Activated naive CD4-positive, alpha-beta T cell treated with anti-CD3 and anti-CD28 coated beads, Interleukin-2, amount 10 ng/mL, durations not matched to agents 7 days and 5 days (primary cell): ENCODE measurements at regions not wholly inside any gene's neighbourhood (a gene's known extent, or its start where the extent isn't known, plus 50 kb on each side); places are given as distances from the start of the nearest gene placed in this dataset.

Experiments
- CTCF ChIA-PET: fragments of 350-600 bp; sonication (Branson Sonifier 250); formaldehyde crosslinking; loops from one replicate; lab custom pipeline; 2021; ENCODE audit warnings: antibody characterized with exemption; lab: Charles Lee
- DNase-seq: peaks from one replicate; pipeline ENCODE4 v3.0.0-alpha.2; 2020
- H3K27ac Mint-ChIP-seq: one replicate; pipeline ENCODE4 v1.8.0; 2021; ENCODE audit warnings: mild to moderate bottlenecking, moderate library complexity, mixed read lengths
- H3K27me3 Mint-ChIP-seq: one replicate; pipeline ENCODE4 v1.8.0; 2021; ENCODE audit warnings: mild to moderate bottlenecking, mixed read lengths
- H3K36me3 Mint-ChIP-seq: one replicate; pipeline ENCODE4 v1.8.0; 2021; ENCODE audit warnings: mixed read lengths
- H3K4me1 Mint-ChIP-seq: one replicate; pipeline ENCODE4 v1.8.0; 2021; ENCODE audit warnings: mixed read lengths
- H3K4me3 Mint-ChIP-seq: one replicate; pipeline ENCODE4 v1.8.0; 2021; ENCODE audit warnings: mild to moderate bottlenecking, moderate library complexity, mixed read lengths
- H3K9me3 Mint-ChIP-seq: one replicate; pipeline ENCODE4 v1.8.0; 2021; ENCODE audit warnings: mixed read lengths

GRCh38 chr5:152501294-152501693 is 96.2 kb upstream of the NMUR2 start:
- no peak overlapping the region for H3K4me3 Mint-ChIP-seq

GRCh38 chr5:152503206-152503605 is 98.1 kb upstream of the NMUR2 start:
- no peak for DNase-seq
- no peaks in the 10 kb centered on the region for H3K9me3 Mint-ChIP-seq
- CTCF ChIA-PET: no interaction called here
- no peaks in the 10 kb centered on the region for H3K36me3 Mint-ChIP-seq
- H3K27ac Mint-ChIP-seq: no peak overlapping the region
- H3K4me3 Mint-ChIP-seq: no peak overlapping the region
- no peaks in the 10 kb centered on the region for H3K4me1 Mint-ChIP-seq
- H3K27me3 Mint-ChIP-seq: peaks cover 4% of the 10 kb centered on the region

More at GRCh38 chr5:152501294-152501693, 96.2 kb upstream of the NMUR2 start:
- no peak overlapping the region for H3K27ac Mint-ChIP-seq
- DNase-seq: no peak
- H3K36me3 Mint-ChIP-seq: no peaks in the 10 kb centered on the region
- H3K9me3 Mint-ChIP-seq: no peaks in the 10 kb centered on the region
- CTCF ChIA-PET: no interaction called here
- H3K4me1 Mint-ChIP-seq: no peaks in the 10 kb centered on the region
- H3K27me3 Mint-ChIP-seq: no peaks in the 10 kb centered on the region

DNA sequence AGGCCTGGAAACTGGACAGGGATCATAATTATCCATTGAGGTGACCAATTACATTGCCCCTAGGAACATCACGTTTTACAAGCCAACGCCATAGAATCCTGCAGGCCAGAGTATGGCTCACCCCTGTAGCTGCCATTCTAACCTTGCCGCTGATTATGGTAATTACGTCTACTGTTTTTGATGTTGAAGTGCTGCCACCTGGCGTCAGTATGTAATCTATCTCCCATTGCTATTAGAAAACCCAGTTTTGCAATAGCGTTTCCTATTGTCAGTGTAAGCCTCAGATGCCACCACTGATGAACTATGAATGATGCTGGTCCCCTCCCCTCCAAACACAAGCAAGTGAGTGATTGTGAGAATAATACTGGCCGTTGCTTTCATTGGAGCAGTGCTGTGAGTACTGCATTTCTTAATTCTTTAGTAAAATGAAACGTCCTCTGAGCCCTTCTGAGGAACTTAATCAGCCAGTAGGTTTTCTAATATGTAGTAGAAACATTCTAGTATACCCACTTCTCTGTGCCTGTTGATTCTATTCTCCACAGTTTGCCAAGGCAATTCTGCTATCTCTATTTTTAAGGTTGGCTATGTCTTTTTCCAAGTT is 100.5 kb upstream of the NMUR2 start:
- CTCF ChIA-PET: interaction anchor here (1.0 to 1.7 kb wide), 5 partner anchors 9 to 680 kb away, joined by 3 to 12 read pairs (median 3); no protein-coding TSS in a partner anchor
- no peaks in the 10 kb centered on the region for H3K4me1 Mint-ChIP-seq
- H3K27me3 Mint-ChIP-seq: peaks cover 4% of the 10 kb centered on the region
- no peak overlapping the region for H3K27ac Mint-ChIP-seq
- peak; percentile 60 for DNase-seq
- H3K9me3 Mint-ChIP-seq: no peaks in the 10 kb centered on the region
- H3K4me3 Mint-ChIP-seq: no peak overlapping the region
- no peaks in the 10 kb centered on the region for H3K36me3 Mint-ChIP-seq

DNA sequence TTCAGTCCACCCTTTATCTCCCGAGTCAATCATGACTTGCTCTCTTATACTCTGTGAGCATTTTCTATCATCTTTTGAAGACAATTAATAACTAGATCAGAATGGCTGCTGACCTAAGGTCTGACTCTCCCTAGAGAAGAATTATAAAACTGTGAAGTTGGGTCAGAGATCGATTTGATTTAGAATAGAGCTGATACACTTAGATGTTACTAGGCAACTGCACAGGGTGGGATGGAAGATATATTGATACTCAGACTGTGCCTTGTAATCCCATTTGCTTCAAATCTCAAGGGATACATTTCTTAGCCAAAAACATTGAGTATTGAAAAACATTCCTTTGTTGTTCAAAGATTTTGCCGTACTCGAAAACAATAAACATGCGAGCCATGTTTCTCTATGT is 106.0 kb upstream of the NMUR2 start:
- no peak overlapping the region for H3K27ac Mint-ChIP-seq
- CTCF ChIA-PET: no interaction called here

GRCh38 chr5:152511531-152512132 is 106.6 kb upstream of the NMUR2 start:
- H3K27me3 Mint-ChIP-seq: peaks cover 7% of the 10 kb centered on the region
- CTCF ChIA-PET: no interaction called here
- no peak overlapping the region for H3K4me3 Mint-ChIP-seq
- no peaks in the 10 kb centered on the region for H3K9me3 Mint-ChIP-seq
- H3K36me3 Mint-ChIP-seq: no peaks in the 10 kb centered on the region
- DNase-seq: no peak
- no peak overlapping the region for H3K27ac Mint-ChIP-seq
- no peaks in the 10 kb centered on the region for H3K4me1 Mint-ChIP-seq

More for the DNA sequence above, 106.0 kb upstream of the NMUR2 start:
- Mint-ChIP-seq H3K4me1 (no peaks in the 10 kb centered on the region), H3K27me3 (peaks cover 7% of the 10 kb centered on the region), H3K9me3 (no peaks in the 10 kb centered on the region), H3K4me3 (no peak overlapping the region), H3K36me3 (no peaks in the 10 kb centered on the region)
- DNase-seq: no peak

DNA sequence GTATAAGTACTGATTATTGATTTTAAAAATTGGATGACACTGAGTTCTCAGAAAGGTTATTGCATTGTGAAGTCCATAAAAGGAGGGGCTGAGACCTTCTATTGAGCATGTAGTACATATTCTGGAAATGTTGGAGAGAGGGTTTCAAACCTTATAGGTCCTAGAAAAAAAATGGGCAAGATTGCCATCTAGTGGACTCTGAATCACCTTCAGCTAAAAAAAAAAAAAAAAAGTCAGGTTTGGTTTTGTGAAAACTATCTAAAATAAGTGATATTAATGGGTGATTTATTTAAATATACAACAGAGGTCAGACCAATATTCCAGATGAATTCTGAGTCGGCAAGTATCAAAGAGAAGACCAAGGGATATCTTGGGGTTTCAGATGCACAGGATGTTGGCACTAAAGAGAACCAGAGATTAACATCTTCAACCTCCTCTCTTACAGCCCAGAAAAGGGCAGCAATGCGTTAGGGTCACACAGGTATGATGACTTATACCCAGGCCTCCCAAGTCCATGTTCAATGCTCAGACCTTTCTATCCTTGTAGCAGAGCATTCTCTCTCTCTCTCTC is 109.8 kb upstream of the NMUR2 start:
- no peak for DNase-seq
- no peak overlapping the region for H3K27ac Mint-ChIP-seq

DNA sequence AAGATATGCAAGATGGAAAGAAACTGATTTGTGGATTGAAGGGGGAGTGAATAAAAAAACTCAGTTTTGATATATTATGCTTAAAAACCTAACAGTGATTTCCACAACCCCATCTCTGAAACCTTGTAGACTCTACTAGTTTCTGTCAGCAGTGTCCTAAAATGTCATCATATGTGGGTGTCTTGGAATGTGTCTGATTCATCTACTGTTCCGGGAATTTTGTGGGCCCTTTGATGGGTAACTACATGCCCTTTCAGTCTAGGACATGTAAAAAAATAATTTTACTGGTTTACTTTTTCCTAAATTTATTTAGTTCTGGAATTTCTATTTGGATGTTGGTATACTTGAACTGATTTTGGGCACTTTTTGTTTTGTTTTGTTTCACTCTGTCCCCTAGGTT is 118.9 kb upstream of the NMUR2 start:
- CTCF ChIA-PET: interaction anchor here (0.9 kb wide), 1 partner anchor 8 kb away, joined by 3 read pairs; no protein-coding TSS in a partner anchor
- Mint-ChIP-seq H3K9me3 (no peaks in the 10 kb centered on the region), H3K36me3 (no peaks in the 10 kb centered on the region)

More for the DNA sequence above, 109.8 kb upstream of the NMUR2 start:
- H3K4me3 Mint-ChIP-seq: no peak overlapping the region
- no peaks in the 10 kb centered on the region for H3K4me1 Mint-ChIP-seq
- no peaks in the 10 kb centered on the region for H3K9me3 Mint-ChIP-seq
- no peaks in the 10 kb centered on the region for H3K36me3 Mint-ChIP-seq
- H3K27me3 Mint-ChIP-seq: peaks cover 7% of the 10 kb centered on the region
- CTCF ChIA-PET: interaction anchor here (0.6 to 2.1 kb wide), 7 partner anchors 9 to 1451 kb away, joined by 3 to 12 read pairs (median 3); no protein-coding TSS in a partner anchor

DNA sequence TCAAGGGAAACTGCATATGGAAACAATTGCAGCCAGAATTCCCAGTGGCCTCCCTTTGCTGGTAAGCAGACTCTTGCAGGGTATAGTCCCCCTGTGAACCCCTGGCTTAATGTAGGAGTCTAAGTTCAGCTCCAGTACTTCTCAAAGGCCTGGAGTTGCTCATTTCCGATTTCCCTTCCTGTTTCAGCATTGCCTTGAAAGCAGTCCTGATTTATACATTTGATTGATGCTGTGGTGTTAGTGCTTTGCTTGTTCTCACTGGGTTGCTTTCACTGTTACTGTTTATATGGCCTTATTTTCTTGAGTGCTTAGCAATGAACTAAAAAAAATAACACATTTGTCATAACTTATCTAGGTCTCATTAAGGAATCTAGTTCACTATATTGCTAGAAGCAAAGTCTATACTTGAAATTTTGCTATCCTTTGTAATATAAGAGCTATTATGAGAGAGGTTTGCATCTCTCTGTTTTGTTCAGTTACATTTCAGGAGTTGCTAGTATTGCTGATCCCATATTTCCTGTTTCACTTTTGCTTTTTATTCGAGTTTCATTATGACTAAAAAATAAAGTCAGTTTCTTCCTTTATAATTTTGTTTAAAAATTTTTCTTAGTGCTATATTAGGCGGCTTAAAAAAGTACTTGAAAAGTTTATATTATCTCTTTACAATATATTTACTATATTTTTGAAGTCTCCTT is 122.4 kb upstream of the NMUR2 start:
- H3K4me3 Mint-ChIP-seq: peak overlapping the region; percentile 11
- peaks cover 26% of the 10 kb centered on the region for H3K4me1 Mint-ChIP-seq
- H3K9me3 Mint-ChIP-seq: no peaks in the 10 kb centered on the region
- H3K27me3 Mint-ChIP-seq: peaks cover 10% of the 10 kb centered on the region
- no peak for DNase-seq
- peak overlapping the region; percentile 77 for H3K27ac Mint-ChIP-seq
- CTCF ChIA-PET: interaction anchor here (1.2 to 1.3 kb wide), 2 partner anchors 13 to 23 kb away, joined by 3 to 6 read pairs; no protein-coding TSS in a partner anchor
- H3K36me3 Mint-ChIP-seq: no peaks in the 10 kb centered on the region

More for the DNA sequence above, 118.9 kb upstream of the NMUR2 start:
- no peak overlapping the region for H3K27ac Mint-ChIP-seq
- H3K4me3 Mint-ChIP-seq: no peak overlapping the region
- peaks cover 24% of the 10 kb centered on the region for H3K4me1 Mint-ChIP-seq
- H3K27me3 Mint-ChIP-seq: peaks cover 10% of the 10 kb centered on the region
- DNase-seq: no peak

DNA sequence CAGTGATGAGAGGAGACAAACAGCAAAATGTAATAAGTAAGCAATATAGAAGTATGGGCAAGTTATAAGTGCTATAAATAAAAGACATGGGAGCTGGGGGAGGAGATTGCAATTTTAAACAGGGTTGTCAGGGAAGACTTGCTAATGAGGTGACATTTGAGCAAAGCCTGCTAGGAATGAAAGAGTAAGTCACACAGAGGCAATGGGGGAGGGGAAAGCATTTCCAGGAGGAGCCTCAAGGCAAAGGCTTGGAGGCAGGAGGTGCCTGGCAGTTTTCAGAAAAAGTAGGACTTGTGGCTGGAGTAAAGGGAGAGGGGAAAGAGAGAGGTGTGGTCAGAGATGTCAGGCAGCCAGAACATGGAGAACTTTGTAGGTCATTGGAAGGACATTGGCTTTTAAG is 124.4 kb upstream of the NMUR2 start:
- CTCF ChIA-PET: no interaction called here
- H3K9me3 Mint-ChIP-seq: no peaks in the 10 kb centered on the region
- H3K4me1 Mint-ChIP-seq: peaks cover 26% of the 10 kb centered on the region
- no peak for DNase-seq
- no peaks in the 10 kb centered on the region for H3K36me3 Mint-ChIP-seq
- H3K27me3 Mint-ChIP-seq: peaks cover 4% of the 10 kb centered on the region
- H3K27ac Mint-ChIP-seq: no peak overlapping the region
- H3K4me3 Mint-ChIP-seq: no peak overlapping the region

- Mint-ChIP-seq H3K9me3 (no peaks in the 10 kb centered on the region), H3K4me3 (no peak overlapping the region), H3K4me1 (peaks cover 11% of the 10 kb centered on the region), H3K27ac (no peak overlapping the region), H3K27me3 (peaks cover 7% of the 10 kb centered on the region), H3K36me3 (no peaks in the 10 kb centered on the region)
- no peak for DNase-seq
- CTCF ChIA-PET: interaction anchor here (0.9 to 4.2 kb wide), 4 partner anchors 616 to 1443 kb away, joined by 3 to 42 read pairs (median 4); no protein-coding TSS in a partner anchor
Measured at GRCh38 chr5:152532714-152533113, 127.6 kb upstream of the NMUR2 start.

- H3K36me3 Mint-ChIP-seq: no peaks in the 10 kb centered on the region
- H3K9me3 Mint-ChIP-seq: no peaks in the 10 kb centered on the region
- CTCF ChIA-PET: interaction anchor here (4.2 kb wide), 1 partner anchor 1430 kb away, joined by 42 read pairs; no protein-coding TSS in a partner anchor
- DNase-seq: no peak
- H3K4me1 Mint-ChIP-seq: no peaks in the 10 kb centered on the region
- peaks cover 7% of the 10 kb centered on the region for H3K27me3 Mint-ChIP-seq
- H3K4me3 Mint-ChIP-seq: no peak overlapping the region
- H3K27ac Mint-ChIP-seq: no peak overlapping the region
Measured at GRCh38 chr5:152534641-152535040, 129.6 kb upstream of the NMUR2 start.

DNA sequence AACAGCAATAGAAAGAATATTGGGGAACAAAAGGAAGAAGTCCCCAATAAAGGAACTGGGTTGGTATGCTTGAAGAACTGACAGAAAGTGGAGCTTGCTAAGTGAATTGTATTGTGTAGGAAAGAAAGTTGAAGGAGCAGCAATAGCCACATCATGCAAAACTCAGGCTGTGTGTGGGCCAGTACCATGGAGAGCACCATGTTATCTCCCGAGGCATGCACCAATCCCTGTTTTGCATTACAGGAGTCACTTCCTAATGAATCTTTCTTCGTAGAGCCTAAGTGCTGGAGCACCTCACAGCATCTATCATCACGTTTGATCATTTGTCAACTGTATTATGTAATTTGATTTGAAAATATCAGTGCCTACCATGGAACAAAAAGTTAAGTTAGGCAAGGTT is 137.7 kb upstream of the NMUR2 start:
- Mint-ChIP-seq H3K4me3 (no peak overlapping the region), H3K4me1 (no peaks in the 10 kb centered on the region), H3K27me3 (peaks cover 7% of the 10 kb centered on the region), H3K36me3 (no peaks in the 10 kb centered on the region), H3K9me3 (no peaks in the 10 kb centered on the region), H3K27ac (no peak overlapping the region)
- CTCF ChIA-PET: no interaction called here
- no peak for DNase-seq

GRCh38 chr5:152546493-152546892 is 141.4 kb upstream of the NMUR2 start:
- peaks cover 5% of the 10 kb centered on the region for H3K27me3 Mint-ChIP-seq
- H3K9me3 Mint-ChIP-seq: no peaks in the 10 kb centered on the region
- DNase-seq: no peak
- no peaks in the 10 kb centered on the region for H3K36me3 Mint-ChIP-seq
- H3K4me3 Mint-ChIP-seq: no peak overlapping the region
- CTCF ChIA-PET: no interaction called here
- H3K27ac Mint-ChIP-seq: no peak overlapping the region
- H3K4me1 Mint-ChIP-seq: no peaks in the 10 kb centered on the region

GRCh38 chr5:152547202-152547601 is 142.1 kb upstream of the NMUR2 start:
- Mint-ChIP-seq H3K4me3 (no peak overlapping the region), H3K9me3 (no peaks in the 10 kb centered on the region), H3K36me3 (no peaks in the 10 kb centered on the region), H3K27ac (no peak overlapping the region), H3K4me1 (no peaks in the 10 kb centered on the region), H3K27me3 (peaks cover 3% of the 10 kb centered on the region)
- CTCF ChIA-PET: no interaction called here
- no peak for DNase-seq
